Naive thymus-derived CD4-positive, alpha-beta T cell (primary cell): ENCODE measurements at regions not wholly inside any gene's neighbourhood (a gene's known extent, or its start where the extent isn't known, plus 50 kb on each side); places are given as distances from the start of the nearest gene placed in this dataset.

ENCODE experiments used
- ATAC-seq: fragments of 150-1000 bp; cut with Tn5 transposase; 2 replicates; pipeline ENCODE4 v1.10.0; 2021; ENCODE audit warnings: mild to moderate bottlenecking, moderate library complexity
- CTCF ChIA-PET: fragments of 350-600 bp; sonication (Branson Sonifier 250); formaldehyde crosslinking; loops from one replicate; lab custom pipeline; 2021; ENCODE audit warnings: antibody characterized with exemption; lab: Charles Lee
- POLR2A ChIA-PET: fragments of 350-600 bp; sonication (Branson Sonifier 250); formaldehyde crosslinking; loops from one replicate; lab custom pipeline; 2021; ENCODE audit warnings: antibody characterized with exemption, inconsistent platforms; lab: Charles Lee
- DNase-seq, 9 donors: peaks; one replicate each; pipeline versions ENCODE4 v3.0.0 to v3.0.0-alpha.2; 2020 to 2022; ENCODE audit warnings: mixed read lengths in 1 of 9
- H3K27ac ChIP-seq: one replicate; pipeline ENCODE4 v1.7.0; 2013; ENCODE audit warnings: mild to moderate bottlenecking, low read depth, low read length, moderate library complexity
- H3K27me3 ChIP-seq, 2 donors: one replicate each; pipeline ENCODE4 v1.7.0; 2013; ENCODE audit warnings: low read length in 2 of 2, mild to moderate bottlenecking in 2 of 2, moderate library complexity in 2 of 2; ENCODE audit not compliant: control insufficient read depth in 2 of 2, insufficient read depth in 2 of 2
- H3K36me3 ChIP-seq, 3 experiments: 1 replicate in 2 of 3; 2 replicates in 1 of 3; pipeline ENCODE4 v1.7.0; 2013; ENCODE audit warnings: low read length in 3 of 3, mild to moderate bottlenecking in 3 of 3, moderate library complexity in 1 of 3; ENCODE audit not compliant: insufficient read depth in 3 of 3, control insufficient read depth in 2 of 3
- H3K4me1 ChIP-seq, 2 donors: one replicate each; pipeline ENCODE4 v1.7.0; 2013; ENCODE audit warnings: low read length in 2 of 2, mild to moderate bottlenecking in 2 of 2, moderate library complexity in 1 of 2; ENCODE audit not compliant: control insufficient read depth in 2 of 2, insufficient read depth in 2 of 2
- H3K4me3 ChIP-seq: 2 replicates; pipeline ENCODE4 v1.7.0; 2013; ENCODE audit warnings: mild to moderate bottlenecking, low read length
- H3K9me3 ChIP-seq, 3 experiments: 1 replicate in 2 of 3; 2 replicates in 1 of 3; pipeline ENCODE4 v1.7.0; 2013; ENCODE audit warnings: low read length in 3 of 3; ENCODE audit not compliant: control insufficient read depth in 2 of 3
- H3K27ac Mint-ChIP-seq, 9 donors: one replicate each; pipeline ENCODE4 v1.8.0; 2020 to 2022; ENCODE audit warnings: mixed read lengths in 9 of 9, mild to moderate bottlenecking in 8 of 9, moderate library complexity in 5 of 9, inconsistent platforms in 2 of 9
- H3K27me3 Mint-ChIP-seq, 5 donors: one replicate each; pipeline ENCODE4 v1.8.0; 2021 to 2022; ENCODE audit warnings: mixed read lengths in 5 of 5, mild to moderate bottlenecking in 1 of 5
- H3K36me3 Mint-ChIP-seq, 5 donors: one replicate each; pipeline ENCODE4 v1.8.0; 2020 to 2022; ENCODE audit warnings: mixed read lengths in 5 of 5, mild to moderate bottlenecking in 3 of 5, inconsistent platforms in 1 of 5
- H3K4me1 Mint-ChIP-seq, 7 donors: one replicate each; pipeline ENCODE4 v1.8.0; 2020 to 2022; ENCODE audit warnings: mixed read lengths in 7 of 7, mild to moderate bottlenecking in 3 of 7, inconsistent platforms in 1 of 7
- H3K4me3 Mint-ChIP-seq, 10 donors: one replicate each; pipeline ENCODE4 v1.8.0; 2020 to 2022; ENCODE audit warnings: mild to moderate bottlenecking in 10 of 10, mixed read lengths in 10 of 10, moderate library complexity in 6 of 10, inconsistent platforms in 2 of 10
- H3K9me3 Mint-ChIP-seq, 11 donors: one replicate each; pipeline ENCODE4 v1.8.0; 2020 to 2022; ENCODE audit warnings: mixed read lengths in 11 of 11, mild to moderate bottlenecking in 4 of 11, inconsistent platforms in 1 of 11, moderate library complexity in 1 of 11
- intact Hi-C, 2 donors: fragments of 100-400 bp; cut with micrococcal nuclease; formaldehyde crosslinking; loops; one replicate each; pipeline ENCODE4 v1.15.1; 2023

DNA sequence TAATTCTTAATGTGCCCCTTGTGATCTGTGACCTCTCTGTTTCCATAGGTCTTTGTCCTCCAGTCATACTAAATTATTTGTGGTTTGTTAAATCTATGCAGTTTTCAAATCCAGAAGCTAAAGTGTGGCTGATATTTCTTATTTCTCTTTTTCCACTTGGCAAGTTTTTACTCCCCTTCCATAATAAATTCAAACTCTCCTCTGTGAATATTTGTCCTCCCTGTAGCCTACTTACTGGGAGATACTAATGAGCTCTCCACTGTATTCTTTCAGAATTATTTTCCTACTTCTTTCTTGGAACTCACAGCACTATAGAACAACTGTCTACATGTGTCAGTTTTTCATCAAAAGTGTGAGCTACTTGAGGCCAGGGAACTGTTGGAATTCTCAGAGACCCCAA, 430.8 kb upstream of the PTBP2 start:
- H3K27me3 Mint-ChIP-seq = no peaks in the 10 kb centered on the region
- peaks cover 0 to 6% (median 3%) of the 10 kb centered on the region in 3 experiments for H3K9me3 ChIP-seq
- no peaks in the 10 kb centered on the region for H3K27me3 ChIP-seq
- DNase-seq (no peak), ATAC-seq (no peak)
- ChIA-PET POLR2A (no interaction called here), CTCF (no interaction called here)
- H3K9me3 Mint-ChIP-seq = peaks cover 7 to 39% (median 19%) of the 10 kb centered on the region in 11 donors
- H3K27ac ChIP-seq = no peak overlapping the region
- H3K36me3 Mint-ChIP-seq = no peaks in the 10 kb centered on the region
- no peak overlapping the region for H3K4me3 ChIP-seq
- intact Hi-C loops = no loop called here
- no peak overlapping the region for H3K4me3 Mint-ChIP-seq
- H3K4me1 ChIP-seq = no peaks in the 10 kb centered on the region
- H3K4me1 Mint-ChIP-seq = no peaks in the 10 kb centered on the region
- no peaks in the 10 kb centered on the region for H3K36me3 ChIP-seq
- H3K27ac Mint-ChIP-seq = no peak overlapping the region

DNA sequence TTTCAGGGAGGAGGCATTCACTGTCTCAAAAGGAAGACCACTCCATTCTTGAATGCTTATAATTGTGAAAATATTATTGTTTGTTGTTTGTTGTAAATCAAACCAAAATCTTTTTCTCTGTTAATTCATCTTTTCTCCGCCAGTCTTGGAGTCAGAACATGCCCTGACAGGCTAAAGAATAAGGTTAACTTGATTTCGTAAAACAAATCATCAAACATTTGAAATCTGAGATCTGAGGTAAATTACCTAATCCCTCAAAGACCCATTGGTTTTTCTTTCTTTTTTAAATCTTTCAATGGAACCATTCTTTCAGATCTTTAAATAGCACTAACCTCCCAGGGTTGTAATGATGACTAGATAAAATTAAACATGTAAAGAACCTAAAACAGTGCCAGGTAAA, 430.1 kb upstream of the PTBP2 start:
- Histone ChIP-seq H3K36me3 (no peaks in the 10 kb centered on the region), H3K4me3 (no peak overlapping the region), H3K27ac (no peak overlapping the region), H3K4me1 (no peaks in the 10 kb centered on the region), H3K27me3 (no peaks in the 10 kb centered on the region), H3K9me3 (peaks cover 0 to 6% (median 3%) of the 10 kb centered on the region in 3 experiments)
- ChIA-PET POLR2A (no interaction called here), CTCF (no interaction called here)
- DNase-seq = no peak
- H3K9me3 Mint-ChIP-seq = peaks cover 3 to 32% (median 12%) of the 10 kb centered on the region in 11 donors
- no peak overlapping the region for H3K27ac Mint-ChIP-seq
- ATAC-seq = no peak
- intact Hi-C loops = no loop called here
- no peaks in the 10 kb centered on the region for H3K4me1 Mint-ChIP-seq
- no peak overlapping the region for H3K4me3 Mint-ChIP-seq
- no peaks in the 10 kb centered on the region for H3K36me3 Mint-ChIP-seq
- H3K27me3 Mint-ChIP-seq = no peaks in the 10 kb centered on the region

DNA sequence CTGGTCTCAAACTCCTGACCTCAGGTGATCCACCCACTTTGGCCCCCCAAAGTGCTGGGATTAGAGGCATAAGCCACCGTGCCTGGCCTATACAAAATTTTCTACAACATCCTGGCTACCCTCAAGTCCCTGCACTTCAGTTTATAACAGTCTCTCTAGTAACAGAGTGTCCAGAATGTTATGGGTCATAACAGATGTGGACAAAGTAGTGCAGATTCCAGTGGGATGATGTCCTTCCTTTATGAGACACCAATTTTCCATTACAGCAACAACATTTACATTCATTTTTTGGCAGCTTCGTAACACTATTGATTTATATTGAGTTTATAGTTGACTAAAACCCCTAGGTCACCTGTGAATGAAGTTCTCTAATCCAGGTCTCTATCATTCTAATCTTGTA, 429.4 kb upstream of the PTBP2 start:
- no peak for ATAC-seq
- H3K4me1 Mint-ChIP-seq = no peaks in the 10 kb centered on the region
- no peaks in the 10 kb centered on the region for H3K27me3 Mint-ChIP-seq
- H3K36me3 ChIP-seq = no peaks in the 10 kb centered on the region
- no peak for DNase-seq
- no peaks in the 10 kb centered on the region for H3K27me3 ChIP-seq
- ChIA-PET POLR2A (no interaction called here), CTCF (no interaction called here)
- no peaks in the 10 kb centered on the region for H3K36me3 Mint-ChIP-seq
- H3K27ac Mint-ChIP-seq = no peak overlapping the region
- peaks cover 0 to 6% (median 3%) of the 10 kb centered on the region in 3 experiments for H3K9me3 ChIP-seq
- no peak overlapping the region for H3K4me3 ChIP-seq
- H3K4me1 ChIP-seq = no peaks in the 10 kb centered on the region
- peaks cover 0 to 26% (median 12%) of the 10 kb centered on the region in 11 donors for H3K9me3 Mint-ChIP-seq
- intact Hi-C loops = no loop called here
- no peak overlapping the region for H3K27ac ChIP-seq
- H3K4me3 Mint-ChIP-seq = no peak overlapping the region

DNA sequence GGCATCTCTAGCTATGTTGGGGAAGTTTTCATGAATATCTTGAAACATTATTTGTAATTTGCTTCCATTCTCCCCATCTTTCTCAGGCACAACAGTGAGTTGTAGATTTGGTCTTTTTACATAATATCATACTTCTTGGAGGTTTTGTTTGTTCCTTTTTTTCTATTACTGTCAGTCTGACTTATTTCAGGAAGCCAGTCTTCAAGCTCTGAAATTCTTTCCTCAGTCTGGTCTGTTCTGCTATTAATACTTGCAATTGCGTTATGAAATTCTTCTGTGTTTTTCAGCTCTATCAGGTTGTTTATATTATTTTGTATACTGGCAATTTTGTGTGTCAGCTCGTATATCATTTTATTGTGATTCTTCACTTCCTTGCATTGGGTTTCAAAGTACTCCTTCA, 424.6 kb upstream of the PTBP2 start:
- H3K9me3 Mint-ChIP-seq = peaks cover 0 to 15% (median 0%) of the 10 kb centered on the region in 11 donors
- no peaks in the 10 kb centered on the region for H3K36me3 Mint-ChIP-seq
- Histone ChIP-seq H3K4me3 (no peak overlapping the region), H3K27ac (no peak overlapping the region), H3K4me1 (no peaks in the 10 kb centered on the region), H3K27me3 (peaks cover 0 to 3% of the 10 kb centered on the region in 2 donors), H3K36me3 (no peaks in the 10 kb centered on the region), H3K9me3 (no peaks in the 10 kb centered on the region)
- ATAC-seq (no peak), DNase-seq (no peak)
- CTCF ChIA-PET = no interaction called here
- no peaks in the 10 kb centered on the region for H3K27me3 Mint-ChIP-seq
- no peak overlapping the region for H3K27ac Mint-ChIP-seq
- intact Hi-C loops = no loop called here
- POLR2A ChIA-PET = no interaction called here
- no peak overlapping the region for H3K4me3 Mint-ChIP-seq
- H3K4me1 Mint-ChIP-seq = no peaks in the 10 kb centered on the region

DNA sequence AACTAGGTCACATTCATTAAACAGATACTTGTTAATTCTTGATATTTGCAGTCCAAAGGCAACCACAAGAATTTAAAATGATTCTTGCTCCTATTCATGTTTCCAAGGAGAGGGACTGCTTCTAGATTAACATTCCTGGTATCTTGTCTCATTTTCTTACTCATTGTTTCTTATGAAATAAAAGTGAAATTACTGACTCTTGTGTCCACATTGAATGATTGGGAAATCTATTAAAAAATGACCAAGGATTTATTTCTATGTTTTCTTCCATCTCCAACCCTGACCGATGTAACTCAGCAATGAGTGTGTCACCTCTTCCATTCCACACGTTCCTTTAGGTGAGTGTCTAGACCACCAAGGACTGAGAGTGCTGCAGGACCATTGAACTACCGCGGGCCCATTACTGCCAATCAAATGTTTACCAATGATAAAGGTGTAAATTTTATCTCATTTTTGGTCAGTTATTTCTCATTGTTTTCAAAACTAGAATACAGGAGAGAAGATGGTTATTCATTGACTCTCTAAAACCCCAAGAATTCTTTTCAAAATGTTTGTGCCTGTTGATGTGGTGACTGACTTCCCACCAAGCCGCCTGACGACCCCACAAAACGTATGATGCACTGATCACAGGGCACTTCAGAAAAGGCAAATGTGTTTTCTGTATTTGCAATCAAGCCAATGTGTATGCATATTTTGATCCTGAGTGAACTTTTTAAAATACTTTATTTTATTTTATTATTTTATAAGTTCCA, 414.6 kb upstream of the PTBP2 start:
- intact Hi-C loops = no loop called here
- H3K27me3 Mint-ChIP-seq = no peaks in the 10 kb centered on the region
- ChIA-PET POLR2A (no interaction called here), CTCF (no interaction called here)
- no peaks in the 10 kb centered on the region for H3K36me3 Mint-ChIP-seq
- DNase-seq (no peak), ATAC-seq (no peak)
- peaks cover 0 to 5% (median 2%) of the 10 kb centered on the region in 11 donors for H3K9me3 Mint-ChIP-seq
- no peaks in the 10 kb centered on the region for H3K36me3 ChIP-seq
- H3K9me3 ChIP-seq = no peaks in the 10 kb centered on the region
- no peaks in the 10 kb centered on the region for H3K27me3 ChIP-seq
- no peaks in the 10 kb centered on the region for H3K4me1 Mint-ChIP-seq
- H3K27ac ChIP-seq = no peak overlapping the region
- H3K4me1 ChIP-seq = no peaks in the 10 kb centered on the region
- no peak overlapping the region for H3K4me3 ChIP-seq
- H3K27ac Mint-ChIP-seq = no peak overlapping the region
- H3K4me3 Mint-ChIP-seq = no peak overlapping the region

DNA sequence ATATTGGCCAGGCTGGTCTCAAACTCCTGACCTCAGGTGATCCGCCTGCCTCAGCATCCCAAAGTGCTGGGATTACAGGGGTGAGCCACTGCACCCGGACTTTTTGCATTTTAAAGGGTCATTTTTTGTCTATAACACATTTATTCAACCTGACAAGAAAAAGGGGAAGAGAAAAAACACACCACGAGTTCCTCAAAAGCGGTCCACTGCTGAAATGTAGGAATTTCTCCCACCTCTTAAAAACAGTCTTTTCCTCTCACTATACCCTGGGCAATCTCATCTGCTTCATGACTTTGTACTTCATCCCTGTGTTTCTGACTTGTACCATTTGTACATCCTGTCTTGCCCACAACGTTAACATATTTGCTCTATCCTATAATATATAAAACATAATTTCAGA, 413.3 kb upstream of the PTBP2 start:
- no peaks in the 10 kb centered on the region for H3K4me1 Mint-ChIP-seq
- no peak overlapping the region for H3K4me3 Mint-ChIP-seq
- no peaks in the 10 kb centered on the region for H3K9me3 ChIP-seq
- POLR2A ChIA-PET = no interaction called here
- CTCF ChIA-PET = no interaction called here
- intact Hi-C loops = no loop called here
- ATAC-seq = no peak
- no peaks in the 10 kb centered on the region for H3K36me3 ChIP-seq
- no peak overlapping the region for H3K27ac Mint-ChIP-seq
- DNase-seq = no peak
- peaks cover 0 to 15% (median 0%) of the 10 kb centered on the region in 11 donors for H3K9me3 Mint-ChIP-seq
- no peaks in the 10 kb centered on the region for H3K27me3 Mint-ChIP-seq
- no peak overlapping the region for H3K4me3 ChIP-seq
- H3K27me3 ChIP-seq = no peaks in the 10 kb centered on the region
- no peaks in the 10 kb centered on the region for H3K4me1 ChIP-seq
- H3K27ac ChIP-seq = no peak overlapping the region
- H3K36me3 Mint-ChIP-seq = no peaks in the 10 kb centered on the region

DNA sequence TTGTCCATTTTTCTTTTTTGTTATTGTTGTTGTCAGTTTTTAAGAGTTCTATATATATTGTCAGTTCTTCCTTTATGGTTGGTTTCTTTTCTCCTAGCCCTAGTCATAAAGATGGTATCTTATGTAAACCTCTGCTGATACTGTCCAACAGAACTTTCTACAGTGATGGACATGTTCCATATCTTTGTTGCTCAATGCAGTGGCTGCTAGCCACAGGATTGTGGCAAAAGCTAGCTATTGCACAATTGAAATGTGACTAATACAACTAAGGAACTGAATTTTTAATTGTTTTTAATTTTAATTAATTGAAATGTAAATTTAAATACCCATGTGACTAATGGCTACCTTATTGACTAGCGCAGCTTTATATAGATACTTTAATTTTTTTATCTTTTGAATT, 411.8 kb upstream of the PTBP2 start:
- CTCF ChIA-PET = no interaction called here
- H3K27ac Mint-ChIP-seq = no peak overlapping the region
- no peaks in the 10 kb centered on the region for H3K27me3 ChIP-seq
- H3K9me3 ChIP-seq = no peaks in the 10 kb centered on the region
- peak; percentile 61 for ATAC-seq
- no peak overlapping the region for H3K27ac ChIP-seq
- H3K4me1 ChIP-seq = no peaks in the 10 kb centered on the region
- intact Hi-C loops = no loop called here
- no peaks in the 10 kb centered on the region for H3K4me1 Mint-ChIP-seq
- H3K4me3 Mint-ChIP-seq = no peak overlapping the region
- H3K36me3 ChIP-seq = no peaks in the 10 kb centered on the region
- H3K27me3 Mint-ChIP-seq = no peaks in the 10 kb centered on the region
- H3K36me3 Mint-ChIP-seq = no peaks in the 10 kb centered on the region
- no peak for DNase-seq
- H3K4me3 ChIP-seq = no peak overlapping the region
- peaks cover 0 to 15% (median 0%) of the 10 kb centered on the region in 11 donors for H3K9me3 Mint-ChIP-seq
- POLR2A ChIA-PET = no interaction called here
